GM18951 (cell line): ENCODE measurements at regions not wholly inside any gene's neighbourhood (a gene's known extent, or its start where the extent isn't known, plus 50 kb on each side); places are given as distances from the start of the nearest gene placed in this dataset.

ENCODE experiments used
- POLR2A ChIP-seq: IDR thresholded peaks from 4 replicates; pipeline ENCODE4 v1.6.1; 2011; ENCODE audit warnings: mild to moderate bottlenecking; ENCODE audit not compliant: insufficient read length, insufficient read depth; ENCODE audit errors: extremely low read depth
- in situ Hi-C: fragments of 300-500 bp; cut with MboI; formaldehyde crosslinking; loops from one replicate; pipeline ENCODE4 v1.12.0; 2022; ENCODE audit warnings: low sequenced_read_pairs, mixed read lengths, inconsistent platforms; ENCODE audit not compliant: unreplicated experiment

DNA sequence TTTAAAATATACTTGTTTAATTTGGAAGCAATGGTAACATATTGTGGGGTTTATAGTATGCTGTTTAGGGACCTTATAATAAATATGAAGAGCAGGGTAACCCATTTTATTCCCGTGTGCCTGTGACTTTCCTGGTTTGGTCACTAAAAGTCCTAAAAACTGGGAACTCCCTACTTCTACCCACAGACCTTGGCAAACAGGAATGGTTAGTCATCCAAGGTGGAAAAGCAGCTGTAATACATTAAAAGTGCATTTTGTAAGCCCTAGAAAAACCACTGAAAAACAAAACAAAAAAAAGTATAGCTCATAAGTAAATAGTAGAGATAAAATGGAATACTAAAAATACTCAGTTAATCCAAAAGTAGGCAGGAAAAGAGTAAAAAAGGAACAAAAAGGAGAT is 538.9 kb downstream of the LMO4 start:
- no peak for TF ChIP-seq POLR2A
- in situ Hi-C loops: no loop called here

GRCh38 chr1:87869567-87869966 is 540.9 kb downstream of the LMO4 start:
- in situ Hi-C loops: no loop called here

GRCh38 chr1:87872189-87872588 is 543.5 kb downstream of the LMO4 start:
- TF ChIP-seq POLR2A: no peak
- in situ Hi-C loops: no loop called here

More at GRCh38 chr1:87869567-87869966, 540.9 kb downstream of the LMO4 start:
- TF ChIP-seq POLR2A: no peak

DNA sequence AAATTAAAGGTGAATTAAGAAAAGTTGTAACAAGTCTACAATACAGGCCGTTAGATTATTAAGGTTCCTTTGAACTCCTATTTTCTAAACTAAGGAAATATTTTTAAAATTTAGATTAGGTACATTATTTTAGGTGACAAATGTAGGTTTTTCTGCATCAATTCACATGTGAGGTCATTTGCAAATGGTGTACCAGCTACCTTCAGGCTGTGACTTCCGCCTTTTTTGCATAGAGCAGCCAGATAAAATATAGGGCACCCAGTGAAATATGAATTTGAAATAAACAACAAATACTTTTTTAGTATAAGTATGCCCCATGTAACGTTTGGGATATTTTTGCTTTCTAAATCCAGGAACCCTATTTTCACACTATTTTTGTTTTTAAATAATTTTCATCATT is 544.0 kb downstream of the LMO4 start:
- in situ Hi-C loops: no loop called here
- no peak for TF ChIP-seq POLR2A

DNA sequence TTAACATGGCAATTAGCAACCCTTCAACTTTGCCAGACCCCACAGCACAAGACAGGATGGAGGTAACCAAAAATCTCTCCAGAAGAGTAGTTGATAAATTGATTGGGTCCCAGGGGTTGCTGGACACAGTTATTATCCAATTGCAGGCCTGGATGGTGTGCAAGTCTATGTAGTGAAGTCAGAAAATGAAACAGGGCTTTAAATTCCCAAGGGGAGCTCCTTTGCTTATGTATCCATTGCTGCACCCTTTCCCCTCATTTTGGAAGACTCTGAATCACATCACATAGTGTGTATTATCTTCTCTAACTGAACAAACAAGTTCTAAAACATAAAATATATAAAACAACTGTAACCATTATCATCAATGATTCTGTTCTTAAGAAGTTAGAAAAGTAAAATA is 550.2 kb downstream of the LMO4 start:
- no peak for TF ChIP-seq POLR2A
- in situ Hi-C loops: no loop called here

GRCh38 chr1:87880098-87880760 is 551.5 kb downstream of the LMO4 start:
- in situ Hi-C loops: no loop called here
- no peak for TF ChIP-seq POLR2A

- TF ChIP-seq POLR2A: no peak
- in situ Hi-C loops: no loop called here
These were observed 552.1 kb downstream of the LMO4 start for GRCh38 chr1:87880764-87881163.

DNA sequence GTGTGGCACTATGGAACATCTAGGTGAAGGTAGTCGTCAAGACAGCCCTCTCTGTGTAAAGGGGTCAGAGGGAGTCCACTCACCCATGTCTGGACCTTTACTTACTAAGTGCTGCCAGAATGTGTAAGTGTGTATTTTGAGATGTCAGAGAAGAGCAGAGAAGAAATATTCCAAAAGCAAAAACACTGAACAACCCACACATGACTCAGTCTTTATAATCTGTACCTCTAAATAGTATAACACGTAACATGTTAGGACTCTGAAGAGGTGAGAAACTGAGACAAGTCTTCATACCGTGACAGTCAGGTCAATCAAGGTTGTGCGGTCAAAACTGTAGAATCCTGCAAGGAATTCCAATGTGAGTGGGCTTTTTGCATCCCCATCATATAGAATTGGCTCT is 555.2 kb downstream of the LMO4 start:
- in situ Hi-C loops: no loop called here

DNA sequence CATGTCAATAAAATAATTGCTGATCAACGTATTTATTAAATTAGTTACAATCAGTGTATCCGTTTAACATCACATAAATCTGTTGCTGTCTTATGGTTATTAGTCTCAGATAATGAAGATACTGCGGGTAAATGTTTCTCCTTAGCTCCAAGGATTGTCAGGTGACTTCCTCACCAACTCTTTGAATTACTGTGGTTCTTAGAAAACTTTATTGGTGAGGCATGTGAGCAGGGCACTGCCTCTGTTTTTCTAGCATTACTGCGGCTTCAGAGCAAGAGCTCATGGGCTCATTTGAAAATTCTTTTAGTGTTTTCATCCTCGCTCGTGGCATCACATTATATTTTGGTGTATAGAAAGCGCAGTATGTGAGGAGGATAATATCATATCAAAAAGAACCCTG is 555.9 kb downstream of the LMO4 start:
- in situ Hi-C loops: no loop called here
- TF ChIP-seq POLR2A: no peak

More for the DNA sequence above, 555.2 kb downstream of the LMO4 start:
- TF ChIP-seq POLR2A: no peak

GRCh38 chr1:87885278-87886025 is 556.8 kb downstream of the LMO4 start:
- in situ Hi-C loops: no loop called here
- no peak for TF ChIP-seq POLR2A

DNA sequence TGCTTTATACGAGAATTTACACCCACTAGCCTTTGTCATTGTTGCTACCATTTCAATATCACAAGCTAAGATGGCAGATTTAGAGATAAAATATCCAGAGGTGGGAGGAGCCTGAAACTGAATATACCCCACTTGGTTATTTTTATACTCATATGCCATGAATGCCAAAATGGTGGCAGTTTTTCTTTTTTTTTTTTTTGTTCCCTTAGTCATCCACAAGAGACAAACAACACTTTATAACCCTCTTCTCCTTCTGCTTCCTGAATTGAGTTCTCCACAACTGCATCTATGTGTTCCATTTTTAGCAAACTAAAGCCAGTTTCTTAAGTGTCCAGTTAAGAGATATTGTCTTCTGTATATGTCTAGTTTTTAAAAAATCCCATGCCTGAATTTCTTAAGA is 558.4 kb downstream of the LMO4 start:
- no peak for TF ChIP-seq POLR2A
- in situ Hi-C loops: no loop called here

GRCh38 chr1:87888446-87888845 is 559.8 kb downstream of the LMO4 start:
- TF ChIP-seq POLR2A: no peak
- in situ Hi-C loops: no loop called here

DNA sequence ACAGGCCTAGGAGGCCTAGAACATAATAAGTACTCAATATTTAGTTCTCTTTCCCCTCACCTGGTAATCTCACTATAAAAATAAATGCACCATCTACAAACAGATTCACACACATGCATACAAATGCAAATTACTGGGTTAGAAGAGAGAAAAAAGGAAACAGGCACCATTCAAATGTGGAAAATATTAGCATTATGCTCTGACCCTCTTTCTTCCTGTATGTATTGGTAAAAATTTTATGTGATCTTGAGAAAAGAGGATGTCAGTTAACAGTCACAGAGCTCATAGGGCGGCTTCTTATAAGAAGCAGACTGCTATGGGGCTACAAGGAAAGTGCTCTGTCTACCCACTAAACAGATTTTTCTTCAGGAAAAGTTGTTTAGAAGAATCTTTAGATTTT is 565.4 kb downstream of the LMO4 start:
- in situ Hi-C loops: no loop called here

DNA sequence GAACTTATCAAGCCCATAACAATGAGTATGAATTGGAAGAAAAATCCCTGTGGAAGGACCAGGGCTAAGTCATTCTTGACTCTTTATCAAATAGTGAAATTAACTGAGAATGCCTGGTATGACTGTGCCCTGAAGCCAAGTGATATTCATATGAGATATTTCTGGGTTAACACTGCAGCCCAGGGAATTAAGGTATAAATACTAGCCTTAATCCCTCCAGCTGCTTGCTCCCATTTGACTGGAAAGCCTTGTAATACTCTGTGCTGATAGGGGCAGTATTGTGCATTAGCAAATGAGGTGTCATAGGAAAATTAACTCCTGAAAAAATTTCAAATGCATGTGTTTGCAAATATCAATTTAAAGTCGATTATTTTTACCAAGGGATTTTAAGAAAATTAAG is 568.8 kb downstream of the LMO4 start:
- in situ Hi-C loops: no loop called here

More for the DNA sequence above, 565.4 kb downstream of the LMO4 start:
- no peak for TF ChIP-seq POLR2A

DNA sequence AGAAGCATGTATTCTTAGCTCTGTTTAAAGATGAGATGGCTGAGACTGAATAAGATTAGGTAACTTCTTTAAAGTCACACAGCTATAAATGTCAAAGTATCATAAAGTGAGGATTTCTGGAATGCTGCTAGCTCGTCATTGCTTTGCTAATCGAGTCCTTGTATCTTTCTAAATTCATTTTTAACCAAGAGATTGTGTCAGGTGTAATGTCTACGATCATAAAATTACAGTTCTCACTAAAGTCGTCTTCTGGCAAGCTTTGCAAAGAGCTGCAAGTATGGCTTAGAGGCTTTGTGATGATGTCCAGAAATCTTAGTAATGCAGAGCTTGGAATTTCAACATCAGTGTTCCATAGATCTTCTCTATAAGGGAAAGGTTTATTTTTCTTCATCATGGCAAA is 569.8 kb downstream of the LMO4 start:
- in situ Hi-C loops: no loop called here
- no peak for TF ChIP-seq POLR2A

More for the DNA sequence above, 568.8 kb downstream of the LMO4 start:
- TF ChIP-seq POLR2A: no peak

GRCh38 chr1:87899017-87899416 is 570.3 kb downstream of the LMO4 start:
- TF ChIP-seq POLR2A: no peak
- in situ Hi-C loops: no loop called here
